ENCODE measurements at regions not wholly inside any gene's neighbourhood (a gene's known extent, or its start where the extent isn't known, plus 50 kb on each side); places are given as distances from the start of the nearest gene placed in this dataset.

DNA sequence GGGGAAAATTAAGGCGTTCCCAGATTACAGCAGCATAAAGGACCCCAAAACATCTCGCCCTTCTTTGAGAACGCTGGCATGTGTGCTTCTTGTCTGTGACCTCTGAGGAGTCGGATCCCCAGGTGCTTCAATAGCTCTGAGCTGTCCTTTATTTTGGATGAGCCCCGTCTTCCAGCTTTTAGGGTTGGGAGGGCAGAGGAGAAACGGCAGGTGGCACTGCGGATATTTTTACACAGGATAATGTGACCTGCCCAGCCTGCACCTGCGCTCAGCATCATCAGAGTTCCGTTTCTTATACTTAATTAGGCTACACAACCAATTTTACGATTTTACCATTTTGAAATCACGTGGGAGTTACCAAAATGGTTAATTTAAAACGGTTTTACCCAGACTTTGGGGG, 147.7 kb upstream of the RPS6KA2 start:
- no peak for DNase-seq (ENCODE audit: low spot score)

DNA sequence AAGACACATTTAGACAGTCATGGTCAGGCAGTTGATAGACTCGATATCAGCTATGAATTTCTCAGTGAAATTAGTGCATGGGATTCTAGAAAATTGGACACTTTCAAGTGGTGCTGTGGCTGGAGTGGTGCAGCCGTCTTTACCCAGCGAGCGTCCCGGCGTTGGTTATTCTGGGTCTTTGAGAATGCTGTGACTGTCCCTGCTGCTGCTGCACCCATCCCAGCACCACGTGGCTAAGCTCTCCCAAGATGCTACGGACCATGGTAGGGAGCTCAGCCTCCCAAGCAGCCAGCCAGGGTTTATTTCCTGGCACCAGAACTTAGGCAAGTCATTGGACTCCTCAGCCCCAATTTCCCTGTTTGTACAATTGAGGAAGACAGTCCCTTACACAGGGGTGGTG, 147.2 kb upstream of the RPS6KA2 start:
- DNase-seq (ENCODE audit: low spot score) = no peak

DNA sequence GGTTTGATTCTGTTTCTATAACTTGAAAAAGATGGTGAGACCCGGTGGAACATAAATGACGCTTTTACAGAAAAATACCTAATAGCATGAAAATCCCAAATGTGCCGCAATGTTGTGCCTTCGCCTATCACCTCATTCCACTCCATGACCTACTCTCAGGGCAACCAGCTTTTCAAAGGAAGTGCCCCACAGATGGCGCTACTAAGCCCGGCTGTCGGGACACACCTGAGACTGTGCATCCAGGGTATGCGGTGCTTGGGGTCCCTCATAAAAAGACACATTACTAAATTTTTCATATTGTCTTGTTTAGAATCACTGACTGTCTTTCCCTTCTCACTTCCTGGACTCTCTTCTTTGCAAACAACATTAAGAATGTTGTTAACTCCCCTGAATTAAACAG, 145.5 kb upstream of the RPS6KA2 start:
- no peak for DNase-seq (ENCODE audit: low spot score)

DNA sequence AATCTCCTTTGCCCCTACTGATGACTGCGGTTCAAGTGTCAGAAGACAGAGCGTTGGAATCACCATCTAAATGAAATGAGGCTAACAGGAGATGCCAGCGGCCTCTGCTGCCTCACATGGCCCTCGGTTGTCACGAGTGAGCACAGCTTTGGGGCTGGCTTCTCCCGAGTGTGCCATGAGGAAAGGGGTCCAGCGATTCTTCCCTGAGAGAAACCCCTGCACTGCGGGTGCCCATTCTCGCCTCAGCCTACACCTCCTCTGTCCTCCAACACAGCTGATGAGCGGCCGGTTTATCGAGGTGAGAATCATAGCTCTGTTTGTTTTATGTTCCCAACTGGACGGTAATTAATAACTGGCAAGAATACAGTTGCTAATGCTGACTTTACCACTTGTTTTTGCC, 144.7 kb upstream of the RPS6KA2 start:
- DNase-seq (ENCODE audit: low spot score) = no peak

DNA sequence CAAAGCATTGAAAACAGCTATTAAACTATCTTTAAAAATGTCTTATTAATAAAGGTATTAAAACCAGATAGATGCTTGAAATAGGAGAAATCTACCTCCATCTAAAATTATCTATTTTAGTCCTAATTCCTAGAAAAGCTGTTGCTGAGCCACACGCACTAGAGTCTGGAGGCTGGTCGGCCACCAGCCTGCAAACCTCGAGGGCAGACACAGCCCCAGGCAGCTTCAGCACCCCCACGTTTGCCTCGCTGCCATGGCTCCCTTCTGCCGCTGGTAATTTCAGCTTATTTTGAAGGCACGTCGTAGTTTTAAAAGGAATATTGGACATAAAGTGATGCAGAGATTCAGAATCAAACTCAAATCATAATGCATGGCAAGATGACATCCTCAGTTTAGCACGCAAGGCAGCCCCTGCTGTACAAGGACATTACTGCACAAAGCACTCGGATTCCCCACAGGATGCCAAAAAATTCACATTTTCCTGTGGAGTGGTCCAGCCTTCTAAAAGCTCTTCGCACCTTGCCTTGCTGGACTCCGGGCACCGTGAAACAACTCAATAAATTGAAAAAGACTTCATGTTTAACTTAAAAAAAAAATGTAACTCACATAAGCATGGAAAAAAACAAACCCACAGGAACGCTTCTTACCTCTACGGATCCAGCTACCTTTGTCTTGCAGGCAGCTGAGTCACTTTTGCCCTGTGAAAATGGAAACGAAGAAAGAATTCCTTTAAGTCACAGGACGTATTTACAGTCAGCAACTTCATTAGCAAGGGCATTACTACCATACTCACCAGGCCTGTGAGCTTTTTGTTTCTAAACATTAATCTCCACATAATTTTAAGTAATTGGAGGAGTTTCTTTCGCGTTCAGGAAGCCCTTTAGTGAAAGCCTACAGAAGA, 143.4 kb upstream of the RPS6KA2 start:
- no peak for DNase-seq (ENCODE audit: low spot score)

DNA sequence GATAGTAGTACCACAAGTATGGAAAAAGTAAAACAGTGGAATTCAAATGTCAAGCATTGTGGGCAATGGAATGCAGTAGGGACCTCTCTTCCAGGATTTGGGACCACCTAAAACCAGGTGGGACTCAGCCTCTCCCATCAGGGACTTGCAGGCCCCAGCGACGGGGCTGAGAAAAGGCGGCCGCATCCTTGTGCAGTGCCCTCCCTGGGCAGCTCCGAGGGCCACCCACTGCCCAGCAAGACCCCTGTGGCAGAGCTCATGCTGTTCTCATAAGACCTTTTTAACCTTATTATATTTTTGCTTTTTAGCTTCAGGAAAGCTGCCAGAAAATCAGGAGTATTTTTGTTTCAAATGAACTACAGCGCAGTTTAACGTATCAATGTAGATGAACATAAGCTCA, 142.6 kb upstream of the RPS6KA2 start:
- DNase-seq (ENCODE audit: low spot score) = no peak

DNA sequence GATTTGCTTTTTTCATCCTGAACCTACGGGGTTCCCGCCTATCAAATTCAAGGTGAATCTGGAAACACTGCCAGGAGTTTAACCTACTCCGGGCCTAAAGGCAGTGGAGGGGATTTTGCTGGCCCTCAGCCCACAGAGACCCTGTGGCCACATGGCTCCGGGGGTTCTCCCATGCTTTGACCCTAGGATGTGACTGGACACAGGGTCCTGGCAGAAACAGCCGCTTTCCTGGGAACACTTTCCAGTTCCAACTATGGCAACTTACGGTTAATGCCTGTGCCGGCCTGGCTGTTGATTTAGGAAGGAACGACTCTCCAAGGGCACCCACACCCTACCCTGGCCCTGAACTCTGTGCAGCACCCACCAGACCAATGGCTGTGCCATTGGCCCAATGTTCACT, 141.7 kb upstream of the RPS6KA2 start:
- DNase-seq (ENCODE audit: low spot score) = no peak

DNA sequence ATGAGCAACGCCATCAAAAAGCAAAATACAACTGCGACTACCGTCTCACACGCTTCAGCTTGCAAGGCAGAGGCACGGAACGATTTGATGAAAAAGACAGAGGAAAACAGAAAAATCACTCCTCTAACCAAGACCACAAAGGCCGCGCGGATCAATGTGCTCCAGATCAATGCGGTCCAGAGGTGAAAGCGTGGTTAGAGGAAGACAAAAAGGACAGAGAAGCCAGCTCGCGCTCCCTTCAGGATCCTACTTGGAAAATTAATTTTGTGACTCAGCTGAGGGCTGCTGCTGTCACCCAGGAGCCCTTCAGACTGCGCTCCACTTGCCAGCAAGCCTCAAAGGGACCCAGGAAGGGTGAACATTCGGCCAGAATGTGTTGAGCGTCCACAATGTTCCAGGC, 140.2 kb upstream of the RPS6KA2 start:
- no peak for DNase-seq (ENCODE audit: low spot score)

DNA sequence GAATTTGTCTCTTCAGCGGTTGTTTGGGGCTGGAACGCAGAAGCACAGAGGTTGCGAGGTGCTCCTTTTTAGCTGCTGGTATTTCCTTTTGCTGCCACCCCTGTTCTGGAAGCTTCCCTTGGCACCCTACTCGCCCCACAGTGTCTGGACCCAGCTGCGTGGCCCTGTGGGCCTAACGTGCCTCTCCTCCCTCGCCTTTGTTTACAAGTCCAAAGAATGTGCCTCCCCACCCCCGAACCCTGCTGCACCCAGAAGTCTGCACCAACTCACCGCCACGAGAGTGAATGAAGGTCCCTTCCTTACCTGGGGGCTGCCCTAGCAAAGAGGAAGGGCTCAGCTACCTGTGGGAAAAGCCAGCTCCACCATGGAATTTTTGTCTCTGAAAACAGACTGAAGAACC, 139.7 kb upstream of the RPS6KA2 start:
- DNase-seq (ENCODE audit: low spot score) = no peak

DNA sequence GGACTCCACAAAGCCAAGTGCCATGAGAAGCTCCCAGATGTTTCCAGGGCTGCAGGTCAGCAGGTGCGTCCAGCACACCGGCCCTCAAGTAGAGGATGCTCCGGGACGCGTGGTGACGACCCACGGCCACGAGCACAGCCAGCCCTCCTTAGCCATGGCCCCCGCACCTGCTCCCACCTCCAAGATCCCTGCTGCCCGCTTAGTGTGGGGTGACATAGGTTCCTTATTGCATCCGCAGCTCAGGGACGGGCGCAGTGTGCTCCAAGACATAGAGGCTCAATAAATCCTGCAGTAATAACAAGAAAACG, 138.1 kb upstream of the RPS6KA2 start:
- DNase-seq (ENCODE audit: low spot score) = no peak

DNA sequence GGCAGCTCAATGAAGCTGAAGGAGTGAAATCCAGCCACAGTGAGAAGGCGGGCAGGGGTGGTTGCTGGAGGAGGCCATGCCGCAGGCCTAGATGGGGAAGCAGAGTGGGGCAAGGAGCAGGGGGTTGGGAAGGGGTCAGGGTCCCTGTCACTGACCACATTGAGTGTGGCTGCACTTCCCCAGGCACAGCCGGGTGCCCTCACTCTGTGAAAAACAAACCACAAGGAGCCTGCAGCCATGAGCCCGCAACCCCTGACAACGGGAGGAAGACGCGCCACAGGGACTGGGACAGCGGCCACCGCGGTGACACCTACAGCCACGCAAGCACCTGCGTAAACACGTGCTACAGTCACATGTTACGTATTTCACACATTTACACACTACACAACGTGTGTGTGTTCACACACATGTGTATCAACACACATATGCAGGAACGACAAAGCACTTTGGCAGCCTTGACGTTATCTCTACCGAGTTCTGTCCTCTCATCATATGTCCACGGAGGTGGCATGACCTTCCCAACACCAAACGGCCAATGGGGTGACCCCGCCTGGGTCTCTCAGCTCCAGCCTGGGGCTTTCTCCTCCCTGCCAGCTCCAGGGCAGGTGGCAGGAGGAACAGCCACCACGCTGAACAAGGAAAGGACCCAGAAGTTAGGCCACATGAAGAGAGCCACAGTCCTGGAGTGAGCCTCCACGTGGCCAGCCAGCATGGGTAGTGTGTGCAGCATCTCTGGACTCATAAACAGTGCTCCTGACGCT, 137.6 kb upstream of the RPS6KA2 start:
- DNase-seq (ENCODE audit: low spot score) = no peak

DNA sequence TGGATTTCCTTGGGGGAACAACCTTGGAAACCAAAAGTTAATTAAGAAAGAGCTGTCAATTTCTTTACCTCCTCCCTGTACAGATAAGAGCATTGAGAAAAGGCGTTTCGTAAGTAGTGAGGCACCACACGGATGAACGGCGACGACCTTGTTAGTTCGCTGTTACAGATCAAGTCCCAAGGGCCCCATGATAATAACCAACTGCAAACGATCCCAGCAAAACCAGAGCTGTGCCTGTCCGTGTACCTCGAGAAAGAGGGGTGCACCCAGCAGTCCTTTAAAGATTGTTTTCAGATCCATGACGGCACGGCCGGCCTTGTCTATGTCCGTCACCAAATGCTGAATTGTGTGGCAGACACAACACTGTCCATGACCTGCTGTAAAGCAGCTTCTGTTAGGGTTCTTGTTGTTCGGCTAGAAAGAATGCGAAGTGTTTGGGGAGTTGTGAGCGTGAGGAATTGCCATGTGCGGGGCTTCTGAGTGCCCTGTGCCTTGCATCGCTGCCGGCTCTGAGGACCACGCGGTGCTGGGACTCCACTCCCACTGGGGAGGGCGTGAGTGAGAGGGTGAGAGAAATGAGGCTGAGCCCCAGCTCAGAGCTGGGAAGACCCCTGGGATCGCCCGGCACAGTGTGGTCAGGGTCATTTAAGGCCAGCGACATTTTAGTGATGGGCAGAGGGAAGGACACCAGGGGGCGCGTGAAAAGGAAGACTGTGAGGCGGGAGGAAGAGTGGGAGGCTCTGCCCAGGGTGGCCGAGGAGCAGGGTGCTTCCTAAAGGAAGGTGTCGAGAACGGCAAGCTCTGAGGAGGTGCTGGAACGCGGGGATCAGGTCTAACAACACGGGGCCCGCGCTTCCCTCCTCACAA, 136.8 kb upstream of the RPS6KA2 start:
- no peak for DNase-seq (ENCODE audit: low spot score)

DNA sequence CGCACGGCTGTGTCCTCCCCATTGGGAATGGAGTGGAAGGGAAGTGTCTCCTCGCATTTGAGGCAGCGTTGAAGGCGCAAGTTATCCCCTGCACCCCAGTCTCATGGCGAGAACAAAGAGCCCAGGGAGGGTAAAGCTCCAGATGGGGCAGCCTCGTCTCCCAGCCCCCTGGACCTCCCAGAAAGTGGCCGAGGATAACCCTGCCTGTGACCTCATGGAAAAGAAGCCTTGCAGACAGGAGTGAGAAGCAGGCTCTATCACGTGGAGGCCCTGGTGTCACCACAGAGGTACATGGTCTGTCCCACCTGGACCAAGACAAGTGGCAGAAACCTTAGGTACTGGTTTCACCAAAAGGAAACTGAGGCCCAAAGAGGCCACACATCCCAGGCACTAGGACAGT, 134.8 kb upstream of the RPS6KA2 start:
- DNase-seq (ENCODE audit: low spot score) = no peak

DNA sequence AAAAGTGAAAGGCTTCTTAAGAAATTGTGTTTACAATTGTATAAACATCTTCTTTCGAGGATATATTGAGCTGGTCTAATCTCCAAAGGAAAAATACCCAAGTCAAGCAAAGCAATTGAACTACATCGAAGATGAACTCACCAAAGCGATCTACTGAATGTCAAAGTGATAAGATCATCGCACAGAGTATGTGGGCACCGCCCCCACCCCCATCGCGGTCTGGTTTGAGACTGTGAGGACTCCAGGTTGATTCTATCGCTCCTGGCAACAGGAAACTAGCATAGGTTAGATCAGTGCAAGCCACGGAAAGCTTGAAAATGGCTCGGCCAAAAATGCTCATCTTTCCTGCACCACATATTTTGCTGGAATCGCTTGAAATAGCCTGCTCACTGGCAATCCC, 133.2 kb upstream of the RPS6KA2 start:
- no peak for DNase-seq (ENCODE audit: low spot score)

DNA sequence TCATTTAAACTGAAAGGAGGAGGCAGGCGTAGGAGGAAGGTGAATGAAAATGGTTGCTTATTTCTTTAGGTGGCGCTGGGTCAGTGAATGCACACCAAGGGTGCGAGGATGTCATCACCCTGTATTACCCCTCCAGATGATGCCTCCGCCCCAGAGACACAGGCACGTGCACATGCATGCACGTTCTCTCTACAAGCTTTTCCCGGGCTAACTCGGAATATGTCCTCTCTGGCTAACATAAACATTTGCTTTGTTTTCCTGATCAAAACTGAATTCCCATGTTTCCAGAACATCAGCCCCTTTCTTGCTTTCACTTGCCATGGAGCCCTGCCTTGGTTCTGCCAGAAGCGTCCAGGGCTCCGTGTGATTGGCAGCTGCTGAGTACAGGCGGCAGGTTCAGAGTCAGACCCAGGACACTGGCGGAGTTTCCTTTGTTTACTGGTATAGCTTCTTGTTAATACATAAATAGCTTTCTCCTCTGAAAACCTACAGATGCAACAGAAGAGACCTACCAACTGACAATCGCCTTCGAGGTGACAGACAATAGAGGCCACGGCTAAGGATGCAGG, 131.2 kb upstream of the RPS6KA2 start:
- DNase-seq (ENCODE audit: low spot score) = no peak

DNA sequence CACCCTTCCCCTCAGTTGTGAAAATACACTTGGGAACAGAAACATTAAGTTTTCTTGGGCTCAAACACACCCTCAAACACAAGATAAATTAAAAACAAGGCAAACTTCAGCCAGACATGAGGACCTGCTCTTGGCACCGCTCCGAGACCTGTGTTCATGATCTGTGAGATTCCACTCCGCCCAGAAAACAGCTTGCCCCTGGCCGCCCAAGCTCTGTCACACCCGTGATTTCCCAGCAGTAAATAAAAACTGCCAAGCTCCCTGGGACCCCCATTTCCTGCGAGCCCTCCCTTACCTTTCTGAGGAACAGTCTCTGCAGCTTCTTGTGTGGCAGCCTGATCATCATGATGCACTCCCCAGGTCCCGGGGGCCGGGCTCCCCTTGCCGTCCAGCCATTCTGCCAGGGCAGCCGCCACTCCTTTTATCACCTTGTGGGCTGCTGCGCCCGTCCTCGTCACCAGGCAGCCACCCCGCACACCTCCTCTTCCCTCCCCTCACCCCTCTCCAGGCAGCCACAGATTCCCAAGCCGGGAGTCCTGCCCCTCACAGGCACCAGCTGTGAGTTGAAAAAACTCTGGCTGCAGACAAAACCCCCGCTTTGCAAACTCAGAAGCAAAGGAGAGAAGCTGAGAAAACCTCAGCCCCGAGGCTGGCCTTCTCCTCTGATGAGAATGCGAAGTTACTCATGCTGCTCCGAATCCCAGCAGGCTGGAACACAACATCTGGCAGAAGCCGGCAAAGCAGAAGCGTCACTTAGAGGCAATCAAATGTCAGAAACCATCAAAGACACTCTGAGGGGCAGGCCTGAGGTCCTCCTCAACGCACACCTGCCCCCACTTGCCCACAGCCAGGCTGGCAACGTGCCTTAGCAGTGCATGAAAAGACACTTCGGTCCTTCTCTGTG, 130.4 kb upstream of the RPS6KA2 start:
- no peak for DNase-seq (ENCODE audit: low spot score)

DNA sequence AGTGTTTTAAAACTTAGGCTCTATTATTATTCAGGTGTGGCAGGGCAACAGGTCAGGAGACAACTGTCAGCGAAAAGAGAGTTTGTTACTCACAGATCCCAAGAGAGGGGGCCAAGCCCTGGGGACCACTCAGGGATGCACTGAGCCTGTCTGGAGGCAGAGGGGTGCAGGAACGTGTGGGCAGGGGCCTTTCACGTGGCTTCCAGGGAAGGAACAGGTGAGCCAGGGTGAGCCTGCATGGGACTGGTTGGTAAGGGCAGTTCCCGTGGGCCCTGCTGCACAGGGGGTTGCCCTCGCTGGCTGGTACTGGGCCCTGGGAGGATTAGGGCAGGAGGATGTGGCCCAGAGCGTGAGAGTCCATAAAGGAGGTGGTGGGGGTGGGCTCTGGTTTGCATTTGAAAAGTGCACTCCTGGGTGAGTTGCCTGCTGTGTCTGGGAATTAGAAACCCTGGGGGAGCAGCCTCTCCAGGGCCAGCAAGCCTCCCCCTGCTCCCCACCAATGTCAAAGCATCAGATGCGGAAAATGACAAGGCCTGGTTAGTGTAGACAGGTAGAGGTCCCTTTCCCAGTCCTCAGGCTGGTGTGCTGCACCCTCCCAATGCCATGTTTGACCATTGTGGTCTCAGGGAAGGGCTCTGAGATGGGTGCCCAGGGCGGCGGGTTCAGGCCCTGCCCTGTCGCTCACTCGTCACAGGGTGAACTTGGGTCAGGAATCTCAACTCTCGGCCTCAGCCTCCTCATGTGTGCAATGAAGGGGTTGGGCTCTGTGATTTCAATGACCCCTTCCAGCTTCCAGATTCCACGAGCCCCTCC, 127.4 kb upstream of the RPS6KA2 start:
- DNase-seq (ENCODE audit: low spot score) = no peak

DNA sequence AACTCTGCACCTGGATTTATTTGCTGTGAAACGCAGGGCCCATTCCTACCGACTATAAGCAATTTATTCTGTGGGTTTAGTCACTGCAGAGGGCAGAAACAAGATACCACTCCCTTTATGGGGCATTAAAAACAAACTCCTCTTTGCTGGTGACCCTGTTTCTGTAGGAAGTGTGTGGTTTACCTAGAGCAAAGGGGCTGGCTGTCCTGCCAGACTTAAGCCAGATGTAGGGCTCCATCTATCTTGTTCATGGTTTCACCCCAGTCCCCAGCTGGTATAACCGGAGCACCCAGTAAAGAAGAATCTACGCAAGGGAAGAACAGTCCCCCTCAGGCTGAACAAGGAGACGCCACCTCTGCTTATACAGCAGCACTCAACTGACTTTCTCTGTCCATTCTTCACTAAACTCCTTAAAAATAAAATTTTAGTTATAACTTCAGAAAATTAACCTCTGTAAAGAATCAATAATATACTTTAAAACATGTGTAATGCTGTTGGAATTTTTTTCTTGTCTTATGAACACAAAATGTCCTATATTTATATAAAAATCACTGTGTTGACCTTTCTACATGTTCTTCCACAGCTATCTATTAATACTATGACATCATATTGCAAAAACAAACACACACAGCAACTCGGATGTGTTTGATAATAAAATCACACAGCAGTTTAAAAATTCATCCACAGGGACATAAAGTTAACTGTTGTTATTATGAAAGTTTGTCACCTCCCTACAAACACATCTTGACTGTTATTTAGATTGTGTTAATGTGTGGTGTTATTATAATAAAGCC, 126.1 kb upstream of the RPS6KA2 start:
- no peak for DNase-seq (ENCODE audit: low spot score)

DNA sequence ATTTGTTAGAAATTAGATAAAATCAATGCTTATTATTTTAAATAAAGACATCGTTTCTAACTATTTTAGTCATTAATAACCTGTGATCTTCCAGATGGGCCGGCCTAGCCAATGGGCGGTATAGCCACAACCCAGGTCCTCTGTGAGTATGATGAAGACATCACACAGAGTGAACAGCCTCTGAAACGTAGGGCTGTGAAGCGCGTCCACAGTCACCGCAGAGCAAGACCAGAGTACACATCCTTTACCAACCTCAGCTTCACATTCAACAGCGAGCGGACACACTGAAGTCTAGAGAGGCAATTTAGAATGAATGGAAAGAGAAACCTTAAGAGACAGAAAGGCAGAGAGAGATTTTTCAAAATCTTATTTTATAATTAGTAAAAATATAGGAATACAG, 125.0 kb upstream of the RPS6KA2 start:
- no peak for DNase-seq (ENCODE audit: low spot score)

Data from hematopoietic multipotent progenitor cell treated with erythropoietin and hydrocortisone succinate and interleukin-3 and kit ligand, for 17 days (in vitro differentiated cells).